ENCODE measurements at regions not wholly inside any gene's neighbourhood (a gene's known extent, or its start where the extent isn't known, plus 50 kb on each side); places are given as distances from the start of the nearest gene placed in this dataset.

DNA sequence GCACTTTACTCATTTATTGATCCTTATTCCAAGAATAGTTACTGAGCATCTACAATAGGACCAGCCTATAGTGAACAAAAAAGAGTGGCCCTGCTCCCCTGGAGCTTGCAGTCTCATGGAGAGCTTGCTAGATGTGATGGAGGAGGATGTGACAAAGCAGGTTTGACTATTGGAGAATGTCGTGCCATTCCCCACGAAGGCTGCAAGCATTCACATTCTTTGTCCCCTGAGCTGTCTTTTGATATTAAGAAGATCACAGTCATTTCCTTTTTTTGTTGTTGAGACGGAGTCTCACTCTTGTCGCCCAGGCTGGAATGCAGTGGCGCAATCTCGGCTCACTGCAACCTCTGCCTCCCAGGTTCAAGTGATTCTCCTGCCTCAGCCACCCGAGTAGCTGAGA is 115.0 kb upstream of the ADAMTS18 start:
- no peak overlapping the region for H3K9ac ChIP-seq (ENCODE audit: low read depth in 1 of 2, low read length in 2 of 2)

DNA sequence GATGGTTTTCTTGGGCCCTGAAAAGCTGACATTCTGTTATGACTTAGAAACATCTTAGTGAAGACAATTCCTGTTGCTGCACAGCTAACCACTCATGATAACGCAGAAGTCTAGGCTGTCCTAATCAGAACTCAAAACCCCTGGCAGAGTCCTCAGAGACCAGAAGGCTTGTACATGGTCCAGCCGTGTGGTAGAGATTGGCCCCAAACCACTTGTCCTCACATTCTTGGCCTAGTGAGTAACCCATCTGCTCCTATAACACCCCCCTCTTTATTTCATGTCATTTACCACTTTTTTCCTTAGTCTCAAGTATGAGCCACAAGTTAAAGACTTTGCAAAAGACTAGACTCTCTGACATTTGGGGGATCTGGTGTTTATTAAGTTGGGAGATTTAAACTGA is 116.5 kb upstream of the ADAMTS18 start:
- Histone ChIP-seq H3K4me3 (ENCODE audit: low read length in 2 of 2) (no peak overlapping the region), H3K9me3 (ENCODE audit: control insufficient read depth in 2 of 2, low read length in 2 of 2) (no peaks in the 10 kb centered on the region), H3K27me3 (ENCODE audit: control insufficient read depth in 2 of 2, insufficient read depth in 2 of 2, low read length in 2 of 2) (no peaks in the 10 kb centered on the region), H3K36me3 (ENCODE audit: control insufficient read depth in 2 of 2, insufficient read depth in 2 of 2, low read length in 2 of 2) (no peaks in the 10 kb centered on the region), H3K27ac (ENCODE audit: low read depth in 2 of 2, low read length in 2 of 2) (no peak overlapping the region), H3K9ac (ENCODE audit: low read depth in 1 of 2, low read length in 2 of 2) (no peak overlapping the region), H3K4me1 (ENCODE audit: control insufficient read depth in 2 of 2, insufficient read depth in 2 of 2, low read length in 2 of 2) (no peaks in the 10 kb centered on the region)

More for the DNA sequence above, 115.0 kb upstream of the ADAMTS18 start:
- Histone ChIP-seq H3K27me3 (ENCODE audit: control insufficient read depth in 2 of 2, insufficient read depth in 2 of 2, low read length in 2 of 2) (no peaks in the 10 kb centered on the region), H3K36me3 (ENCODE audit: control insufficient read depth in 2 of 2, insufficient read depth in 2 of 2, low read length in 2 of 2) (no peaks in the 10 kb centered on the region), H3K4me1 (ENCODE audit: control insufficient read depth in 2 of 2, insufficient read depth in 2 of 2, low read length in 2 of 2) (no peaks in the 10 kb centered on the region), H3K27ac (ENCODE audit: low read depth in 2 of 2, low read length in 2 of 2) (no peak overlapping the region), H3K9me3 (ENCODE audit: control insufficient read depth in 2 of 2, low read length in 2 of 2) (no peaks in the 10 kb centered on the region), H3K4me3 (ENCODE audit: low read length in 2 of 2) (no peak overlapping the region)

DNA sequence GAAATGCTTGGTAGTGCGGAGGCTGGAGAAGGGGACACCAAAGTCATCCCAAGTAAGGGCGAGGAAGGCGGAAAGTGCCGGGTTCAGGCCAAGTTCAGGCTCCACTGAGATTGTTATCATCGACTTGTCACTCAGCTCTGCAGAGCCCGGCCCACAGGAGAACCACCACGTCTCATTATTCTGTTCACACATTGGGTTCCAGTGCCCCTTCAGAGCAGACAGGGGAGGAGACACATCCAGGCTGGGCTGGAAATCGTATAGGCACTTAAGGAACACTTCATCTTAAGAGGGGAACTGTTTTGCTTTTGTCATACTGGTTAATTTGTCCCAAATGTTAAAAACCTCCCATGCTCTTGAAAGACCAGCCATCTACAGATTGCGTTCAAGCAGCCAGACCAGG is 118.3 kb upstream of the ADAMTS18 start:
- H3K36me3 ChIP-seq (ENCODE audit: control insufficient read depth in 2 of 2, insufficient read depth in 2 of 2, low read length in 2 of 2): no peaks in the 10 kb centered on the region
- no peak overlapping the region for H3K27ac ChIP-seq (ENCODE audit: low read depth in 2 of 2, low read length in 2 of 2)
- H3K4me1 ChIP-seq (ENCODE audit: control insufficient read depth in 2 of 2, insufficient read depth in 2 of 2, low read length in 2 of 2): no peaks in the 10 kb centered on the region
- no peaks in the 10 kb centered on the region for H3K27me3 ChIP-seq (ENCODE audit: control insufficient read depth in 2 of 2, insufficient read depth in 2 of 2, low read length in 2 of 2)
- H3K9ac ChIP-seq (ENCODE audit: low read depth in 1 of 2, low read length in 2 of 2): no peak overlapping the region
- no peak overlapping the region for H3K4me3 ChIP-seq (ENCODE audit: low read length in 2 of 2)
- no peaks in the 10 kb centered on the region for H3K9me3 ChIP-seq (ENCODE audit: control insufficient read depth in 2 of 2, low read length in 2 of 2)

DNA sequence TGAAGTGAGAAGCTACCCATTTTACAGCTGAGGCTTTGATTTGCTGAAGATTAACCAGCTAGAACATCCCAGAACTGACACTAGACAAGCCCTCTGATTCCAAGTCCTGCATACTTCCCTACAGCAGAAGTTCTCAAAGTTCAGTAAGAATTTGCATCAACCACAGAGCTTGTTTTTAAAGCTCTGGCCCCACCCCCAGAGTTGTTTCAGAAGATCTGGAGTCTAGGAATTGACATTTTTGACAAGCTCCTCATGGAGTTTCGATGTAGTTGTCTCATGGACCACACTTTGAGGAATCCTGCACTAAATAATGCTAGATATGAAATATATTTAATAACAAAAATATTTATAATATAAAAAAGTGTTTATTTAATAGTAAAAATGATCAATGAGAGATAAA is 120.3 kb upstream of the ADAMTS18 start:
- no peak overlapping the region for H3K9ac ChIP-seq (ENCODE audit: low read depth in 1 of 2, low read length in 2 of 2)
- H3K36me3 ChIP-seq (ENCODE audit: control insufficient read depth in 2 of 2, insufficient read depth in 2 of 2, low read length in 2 of 2): no peaks in the 10 kb centered on the region
- H3K27ac ChIP-seq (ENCODE audit: low read depth in 2 of 2, low read length in 2 of 2): no peak overlapping the region
- H3K9me3 ChIP-seq (ENCODE audit: control insufficient read depth in 2 of 2, low read length in 2 of 2): no peaks in the 10 kb centered on the region
- no peaks in the 10 kb centered on the region for H3K4me1 ChIP-seq (ENCODE audit: control insufficient read depth in 2 of 2, insufficient read depth in 2 of 2, low read length in 2 of 2)
- no peaks in the 10 kb centered on the region for H3K27me3 ChIP-seq (ENCODE audit: control insufficient read depth in 2 of 2, insufficient read depth in 2 of 2, low read length in 2 of 2)
- no peak overlapping the region for H3K4me3 ChIP-seq (ENCODE audit: low read length in 2 of 2)

DNA sequence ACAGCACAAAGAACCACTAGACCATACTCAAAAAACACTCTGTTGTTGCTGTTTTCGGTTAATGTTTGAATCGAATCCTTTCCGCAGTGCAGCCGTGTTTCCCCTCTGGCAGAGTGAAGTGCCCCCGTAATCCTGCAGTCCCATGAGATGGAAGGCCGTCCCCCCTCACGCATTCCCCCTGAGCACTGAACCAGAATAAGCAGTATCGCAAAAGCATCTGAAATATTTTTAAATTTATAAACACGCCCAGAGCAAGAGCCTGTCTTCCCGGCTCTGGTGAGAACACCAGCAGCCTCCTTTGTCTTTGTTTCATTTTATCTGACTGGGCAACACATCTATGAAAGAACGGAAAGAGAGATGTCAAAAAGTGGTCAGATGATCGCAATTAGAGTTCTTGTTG is 121.0 kb upstream of the ADAMTS18 start:
- H3K27me3 ChIP-seq (ENCODE audit: control insufficient read depth in 2 of 2, insufficient read depth in 2 of 2, low read length in 2 of 2): no peaks in the 10 kb centered on the region

DNA sequence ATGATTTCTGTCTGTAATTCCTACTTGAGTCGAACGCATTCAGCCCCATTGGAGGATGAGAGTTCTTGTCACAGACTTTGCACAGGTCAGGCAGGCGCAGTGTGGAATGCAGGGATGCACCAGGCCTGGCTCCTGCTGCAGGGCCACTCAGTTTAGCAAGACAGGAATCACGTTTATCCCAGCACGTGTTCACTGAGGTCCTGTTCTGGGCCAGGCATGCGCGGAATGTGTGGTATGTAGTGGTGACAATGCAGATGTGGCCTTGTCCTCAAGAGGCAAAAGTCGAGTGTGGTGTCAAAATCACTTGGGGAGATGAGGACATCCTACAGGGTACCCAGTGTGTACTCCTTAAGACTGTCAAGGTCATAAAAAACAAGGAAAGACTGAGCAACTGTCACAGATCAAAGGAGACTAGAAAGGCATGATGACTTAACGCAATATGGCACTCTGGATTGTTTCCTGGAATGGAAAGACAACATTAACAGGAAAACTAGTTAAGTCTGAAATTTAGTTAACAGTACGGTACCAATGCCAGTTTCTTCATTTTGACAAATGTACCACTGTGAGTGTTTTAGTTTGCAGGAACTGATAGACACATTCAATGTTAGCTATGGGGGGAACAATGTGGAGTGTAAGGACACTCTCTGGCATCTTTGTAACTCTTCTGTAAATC is 121.5 kb upstream of the ADAMTS18 start:
- Histone ChIP-seq H3K36me3 (ENCODE audit: control insufficient read depth in 2 of 2, insufficient read depth in 2 of 2, low read length in 2 of 2) (no peaks in the 10 kb centered on the region), H3K4me1 (ENCODE audit: control insufficient read depth in 2 of 2, insufficient read depth in 2 of 2, low read length in 2 of 2) (no peaks in the 10 kb centered on the region), H3K27ac (ENCODE audit: low read depth in 2 of 2, low read length in 2 of 2) (no peak overlapping the region), H3K9me3 (ENCODE audit: control insufficient read depth in 2 of 2, low read length in 2 of 2) (no peaks in the 10 kb centered on the region), H3K4me3 (ENCODE audit: low read length in 2 of 2) (no peak overlapping the region), H3K27me3 (ENCODE audit: control insufficient read depth in 2 of 2, insufficient read depth in 2 of 2, low read length in 2 of 2) (no peaks in the 10 kb centered on the region), H3K9ac (ENCODE audit: low read depth in 1 of 2, low read length in 2 of 2) (no peak overlapping the region)

More for the DNA sequence above, 121.0 kb upstream of the ADAMTS18 start:
- H3K9ac ChIP-seq (ENCODE audit: low read depth in 1 of 2, low read length in 2 of 2): no peak overlapping the region
- no peaks in the 10 kb centered on the region for H3K4me1 ChIP-seq (ENCODE audit: control insufficient read depth in 2 of 2, insufficient read depth in 2 of 2, low read length in 2 of 2)
- H3K27ac ChIP-seq (ENCODE audit: low read depth in 2 of 2, low read length in 2 of 2): no peak overlapping the region
- no peak overlapping the region for H3K4me3 ChIP-seq (ENCODE audit: low read length in 2 of 2)
- H3K36me3 ChIP-seq (ENCODE audit: control insufficient read depth in 2 of 2, insufficient read depth in 2 of 2, low read length in 2 of 2): no peaks in the 10 kb centered on the region
- no peaks in the 10 kb centered on the region for H3K9me3 ChIP-seq (ENCODE audit: control insufficient read depth in 2 of 2, low read length in 2 of 2)

DNA sequence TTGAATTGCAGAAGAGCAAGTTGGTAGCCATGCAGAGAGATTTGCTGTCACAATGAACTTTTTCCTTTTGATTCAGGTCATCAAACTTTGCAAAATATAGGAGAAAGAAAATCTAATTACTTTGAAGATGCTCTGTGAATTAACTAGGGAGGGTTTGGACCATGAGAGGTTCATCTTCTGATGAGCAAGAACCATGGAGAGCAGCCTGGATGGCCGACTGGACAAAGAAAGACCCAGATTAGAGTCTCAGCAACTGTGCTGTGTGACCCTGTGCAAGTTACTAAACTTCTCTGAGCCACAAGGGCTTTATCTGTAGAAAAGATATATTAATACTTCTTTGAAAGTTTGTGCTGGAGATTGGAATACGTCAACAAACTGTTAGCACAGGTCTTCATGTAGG is 122.6 kb upstream of the ADAMTS18 start:
- Histone ChIP-seq H3K9ac (ENCODE audit: low read depth in 1 of 2, low read length in 2 of 2) (no peak overlapping the region), H3K9me3 (ENCODE audit: control insufficient read depth in 2 of 2, low read length in 2 of 2) (no peaks in the 10 kb centered on the region), H3K27ac (ENCODE audit: low read depth in 2 of 2, low read length in 2 of 2) (no peak overlapping the region), H3K36me3 (ENCODE audit: control insufficient read depth in 2 of 2, insufficient read depth in 2 of 2, low read length in 2 of 2) (no peaks in the 10 kb centered on the region), H3K4me3 (ENCODE audit: low read length in 2 of 2) (no peak overlapping the region), H3K27me3 (ENCODE audit: control insufficient read depth in 2 of 2, insufficient read depth in 2 of 2, low read length in 2 of 2) (no peaks in the 10 kb centered on the region), H3K4me1 (ENCODE audit: control insufficient read depth in 2 of 2, insufficient read depth in 2 of 2, low read length in 2 of 2) (no peaks in the 10 kb centered on the region)

DNA sequence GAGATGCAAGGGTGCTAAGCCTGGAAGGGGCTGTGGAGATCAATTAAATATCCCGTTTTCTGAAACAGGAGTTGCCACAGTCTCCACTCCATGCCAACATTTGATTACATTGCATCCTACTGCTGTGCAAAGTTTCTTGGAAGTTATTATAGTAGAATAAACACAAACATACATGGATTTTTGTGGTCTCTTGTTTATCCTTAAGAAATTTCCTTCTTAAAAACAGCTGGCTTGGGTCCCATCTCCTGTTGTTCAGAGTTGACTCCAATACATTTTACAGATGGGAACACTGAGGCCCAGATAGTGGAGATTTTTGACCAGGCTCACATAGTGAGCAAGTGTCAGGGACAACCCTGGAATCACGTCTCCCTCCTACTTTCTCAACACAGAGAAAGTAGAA is 124.0 kb upstream of the ADAMTS18 start:
- no peaks in the 10 kb centered on the region for H3K36me3 ChIP-seq (ENCODE audit: control insufficient read depth in 2 of 2, insufficient read depth in 2 of 2, low read length in 2 of 2)
- no peaks in the 10 kb centered on the region for H3K4me1 ChIP-seq (ENCODE audit: control insufficient read depth in 2 of 2, insufficient read depth in 2 of 2, low read length in 2 of 2)
- no peak overlapping the region for H3K4me3 ChIP-seq (ENCODE audit: low read length in 2 of 2)
- H3K27me3 ChIP-seq (ENCODE audit: control insufficient read depth in 2 of 2, insufficient read depth in 2 of 2, low read length in 2 of 2): no peaks in the 10 kb centered on the region
- H3K27ac ChIP-seq (ENCODE audit: low read depth in 2 of 2, low read length in 2 of 2): no peak overlapping the region
- H3K9me3 ChIP-seq (ENCODE audit: control insufficient read depth in 2 of 2, low read length in 2 of 2): no peaks in the 10 kb centered on the region
- no peak overlapping the region for H3K9ac ChIP-seq (ENCODE audit: low read depth in 1 of 2, low read length in 2 of 2)

DNA sequence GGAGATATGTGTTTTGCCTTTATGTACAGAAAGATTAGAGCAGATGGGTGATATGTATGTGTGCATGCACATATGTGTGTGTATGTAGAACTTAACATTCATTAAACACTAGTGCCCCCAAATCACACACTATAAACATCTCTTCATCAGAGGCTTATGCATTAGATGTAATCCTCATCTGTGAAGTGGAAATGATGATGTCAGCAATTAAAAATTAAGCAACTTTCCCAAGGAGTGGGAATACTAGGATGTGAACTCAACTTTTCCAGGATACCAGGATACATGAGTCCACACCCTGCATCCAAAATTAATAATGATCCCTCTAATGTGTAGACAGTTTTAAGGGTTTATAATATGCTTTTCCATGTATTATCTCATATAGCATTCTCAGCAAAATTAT is 127.7 kb upstream of the ADAMTS18 start:
- no peak overlapping the region for H3K27ac ChIP-seq (ENCODE audit: low read depth in 2 of 2, low read length in 2 of 2)
- H3K36me3 ChIP-seq (ENCODE audit: control insufficient read depth in 2 of 2, insufficient read depth in 2 of 2, low read length in 2 of 2): no peaks in the 10 kb centered on the region
- H3K9me3 ChIP-seq (ENCODE audit: control insufficient read depth in 2 of 2, low read length in 2 of 2): no peaks in the 10 kb centered on the region
- no peaks in the 10 kb centered on the region for H3K27me3 ChIP-seq (ENCODE audit: control insufficient read depth in 2 of 2, insufficient read depth in 2 of 2, low read length in 2 of 2)
- no peaks in the 10 kb centered on the region for H3K4me1 ChIP-seq (ENCODE audit: control insufficient read depth in 2 of 2, insufficient read depth in 2 of 2, low read length in 2 of 2)
- no peak overlapping the region for H3K4me3 ChIP-seq (ENCODE audit: low read length in 2 of 2)
- H3K9ac ChIP-seq (ENCODE audit: low read depth in 1 of 2, low read length in 2 of 2): no peak overlapping the region

DNA sequence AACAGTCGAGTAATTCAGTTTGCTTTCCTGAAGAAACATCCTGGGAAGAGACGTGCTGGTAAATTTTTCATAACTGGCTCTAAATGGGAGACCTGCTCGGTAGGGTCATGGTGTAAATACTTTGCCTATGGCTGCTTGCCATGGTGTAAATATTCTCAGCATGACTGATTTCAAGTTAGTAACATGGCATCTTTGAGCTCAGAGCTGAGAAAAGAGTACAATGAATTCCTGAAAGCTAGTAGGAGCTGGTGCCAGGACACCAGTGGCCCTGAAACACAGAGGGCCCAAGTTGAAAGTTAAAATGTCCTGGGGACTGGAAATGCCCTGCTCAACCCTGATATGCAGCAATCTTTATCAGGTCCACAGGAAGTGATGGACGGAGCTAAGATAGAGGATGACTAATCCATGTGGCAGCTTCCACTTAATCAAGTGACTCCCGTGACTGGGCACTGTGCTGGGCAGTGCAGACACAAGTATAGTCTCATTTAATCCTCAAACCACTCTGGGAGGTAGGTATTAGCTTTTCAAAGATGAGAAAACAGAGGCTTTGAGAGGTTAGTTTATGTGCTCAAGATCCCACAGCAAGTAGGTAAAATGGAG is 130.1 kb upstream of the ADAMTS18 start:
- H3K4me3 ChIP-seq (ENCODE audit: low read length in 2 of 2): no peak overlapping the region
- H3K9me3 ChIP-seq (ENCODE audit: control insufficient read depth in 2 of 2, low read length in 2 of 2): no peaks in the 10 kb centered on the region
- no peak overlapping the region for H3K9ac ChIP-seq (ENCODE audit: low read depth in 1 of 2, low read length in 2 of 2)
- no peak overlapping the region for H3K27ac ChIP-seq (ENCODE audit: low read depth in 2 of 2, low read length in 2 of 2)
- H3K27me3 ChIP-seq (ENCODE audit: control insufficient read depth in 2 of 2, insufficient read depth in 2 of 2, low read length in 2 of 2): no peaks in the 10 kb centered on the region
- H3K36me3 ChIP-seq (ENCODE audit: control insufficient read depth in 2 of 2, insufficient read depth in 2 of 2, low read length in 2 of 2): no peaks in the 10 kb centered on the region
- no peaks in the 10 kb centered on the region for H3K4me1 ChIP-seq (ENCODE audit: control insufficient read depth in 2 of 2, insufficient read depth in 2 of 2, low read length in 2 of 2)
